ENCODE measurements at regions not wholly inside any gene's neighbourhood (a gene's known extent, or its start where the extent isn't known, plus 50 kb on each side); places are given as distances from the start of the nearest gene placed in this dataset.

DNA sequence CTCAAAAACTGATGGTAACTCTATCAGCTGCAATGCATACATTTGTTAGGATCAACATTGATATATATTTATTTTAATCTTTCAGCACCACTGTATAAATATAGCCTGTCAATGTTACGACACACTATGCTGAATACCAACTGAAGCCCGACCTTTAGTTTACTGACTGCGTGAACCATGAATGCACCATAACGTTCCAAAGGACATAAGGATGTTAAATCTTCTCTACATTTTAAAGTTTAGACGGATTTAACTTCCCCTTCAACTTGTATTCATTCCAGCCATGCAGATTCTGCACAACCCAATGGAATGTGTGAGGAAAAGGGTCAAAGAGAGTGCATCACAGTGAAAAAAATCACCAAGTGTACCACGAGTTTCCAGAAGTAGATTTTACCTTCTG lies 489.5 kb downstream of the IRS1 start:
- TF ChIP-seq EZH2phosphoT487 (conservative IDR thresholded peaks at IDR 0.05; ENCODE audit: low read length) = no peak
- no peak for TF ChIP-seq CTCF (IDR thresholded peaks at IDR 0.05; ENCODE audit: insufficient read depth, low read length, poor library complexity, severe bottlenecking)
- no peaks in the 10 kb centered on the region for H3K27me3 ChIP-seq (ENCODE audit: low read length)
- H2AFZ ChIP-seq (ENCODE audit: low read depth, low read length, severe bottlenecking) = no peak overlapping the region
- no peak overlapping the region for H3K4me2 ChIP-seq (ENCODE audit: low read depth, low read length, poor library complexity, severe bottlenecking)
- no peak overlapping the region for H3K4me3 ChIP-seq (ENCODE audit: insufficient read depth, low read length, poor library complexity, severe bottlenecking)
- no peaks in the 10 kb centered on the region for H3K9me2 ChIP-seq (replicated peaks; ENCODE audit: insufficient read depth, low read length)
- no peaks in the 10 kb centered on the region for H3F3A ChIP-seq (ENCODE audit: insufficient read depth)
- H4K20me1 ChIP-seq (ENCODE audit: low read depth, low read length) = no peaks in the 10 kb centered on the region
- H3K9ac ChIP-seq (ENCODE audit: low read length) = no peak overlapping the region
- no peaks in the 10 kb centered on the region for H3K36me3 ChIP-seq (ENCODE audit: low read length)
- no peak overlapping the region for H3K27ac ChIP-seq (ENCODE audit: low read depth, low read length)
- H3K79me2 ChIP-seq (ENCODE audit: insufficient read depth, low read length) = no peaks in the 10 kb centered on the region
- no peaks in the 10 kb centered on the region for H3K9me3 ChIP-seq (ENCODE audit: insufficient read depth, low read length)

GRCh38 chr2:226308986-226309385 lies 490.6 kb downstream of the IRS1 start:
- no peak overlapping the region for H3K27ac ChIP-seq (ENCODE audit: low read depth, low read length)
- H3K4me2 ChIP-seq (ENCODE audit: low read depth, low read length, poor library complexity, severe bottlenecking) = no peak overlapping the region
- no peak overlapping the region for H2AFZ ChIP-seq (ENCODE audit: low read depth, low read length, severe bottlenecking)
- no peaks in the 10 kb centered on the region for H3K36me3 ChIP-seq (ENCODE audit: low read length)
- no peak overlapping the region for H3K4me3 ChIP-seq (ENCODE audit: insufficient read depth, low read length, poor library complexity, severe bottlenecking)
- no peak overlapping the region for H3K9ac ChIP-seq (ENCODE audit: low read length)
- TF ChIP-seq EZH2phosphoT487 (conservative IDR thresholded peaks at IDR 0.05; ENCODE audit: low read length) (no peak), CTCF (IDR thresholded peaks at IDR 0.05; ENCODE audit: insufficient read depth, low read length, poor library complexity, severe bottlenecking) (no peak)
- H3K27me3 ChIP-seq (ENCODE audit: low read length) = no peaks in the 10 kb centered on the region
- H4K20me1 ChIP-seq (ENCODE audit: low read depth, low read length) = no peaks in the 10 kb centered on the region
- H3F3A ChIP-seq (ENCODE audit: insufficient read depth) = no peaks in the 10 kb centered on the region
- no peaks in the 10 kb centered on the region for H3K79me2 ChIP-seq (ENCODE audit: insufficient read depth, low read length)
- H3K9me3 ChIP-seq (ENCODE audit: insufficient read depth, low read length) = no peaks in the 10 kb centered on the region
- no peaks in the 10 kb centered on the region for H3K9me2 ChIP-seq (replicated peaks; ENCODE audit: insufficient read depth, low read length)

DNA sequence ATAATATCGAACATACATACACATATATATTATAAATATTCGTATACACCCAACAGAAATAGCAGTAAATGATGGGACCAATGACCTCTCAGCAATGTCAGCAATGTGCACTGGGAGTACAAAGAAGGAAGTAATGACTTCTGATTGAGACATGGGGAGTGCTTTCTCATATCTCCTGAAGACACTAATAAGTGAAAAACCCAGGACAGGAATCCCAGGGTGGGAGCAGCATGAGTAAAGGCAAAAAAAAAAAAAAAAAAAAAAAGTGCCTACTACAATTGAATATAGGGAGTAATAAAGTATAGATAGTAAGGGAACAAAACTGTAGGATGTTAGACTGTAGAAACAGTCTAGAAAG lies 491.3 kb downstream of the IRS1 start:
- no peak for TF ChIP-seq EZH2phosphoT487 (conservative IDR thresholded peaks at IDR 0.05; ENCODE audit: low read length)
- TF ChIP-seq CTCF (IDR thresholded peaks at IDR 0.05; ENCODE audit: insufficient read depth, low read length, poor library complexity, severe bottlenecking) = no peak
- Histone ChIP-seq H3K9me3 (ENCODE audit: insufficient read depth, low read length) (no peaks in the 10 kb centered on the region), H3K27ac (ENCODE audit: low read depth, low read length) (no peak overlapping the region), H3K9me2 (replicated peaks; ENCODE audit: insufficient read depth, low read length) (no peaks in the 10 kb centered on the region), H3F3A (ENCODE audit: insufficient read depth) (no peaks in the 10 kb centered on the region), H4K20me1 (ENCODE audit: low read depth, low read length) (no peaks in the 10 kb centered on the region), H3K79me2 (ENCODE audit: insufficient read depth, low read length) (no peaks in the 10 kb centered on the region), H3K36me3 (ENCODE audit: low read length) (no peaks in the 10 kb centered on the region), H3K4me2 (ENCODE audit: low read depth, low read length, poor library complexity, severe bottlenecking) (no peak overlapping the region), H3K9ac (ENCODE audit: low read length) (no peak overlapping the region), H3K27me3 (ENCODE audit: low read length) (no peaks in the 10 kb centered on the region), H2AFZ (ENCODE audit: low read depth, low read length, severe bottlenecking) (no peak overlapping the region), H3K4me3 (ENCODE audit: insufficient read depth, low read length, poor library complexity, severe bottlenecking) (no peak overlapping the region)
